Cardiac septum (tissue), 1 donor: ENCODE measurements at regions not wholly inside any gene's neighbourhood (a gene's known extent, or its start where the extent isn't known, plus 50 kb on each side); places are given as distances from the start of the nearest gene placed in this dataset.

Experiments
- DNase-seq: peaks from one replicate; pipeline ENCODE4 v3.0.0-alpha.2; 2020; ENCODE audit warnings: low spot score
- intact Hi-C: fragments of 100-400 bp; cut with DNase I; formaldehyde crosslinking; loops from one replicate; pipeline ENCODE4 v1.14.0; 2022
- donor health status: DM: no; HTN: no; CAD: no.

GRCh38 chr9:86713970-86714369 is 233.3 kb downstream of the GAS1 start:
- intact Hi-C loops: no loop called here
- no peak for DNase-seq

- intact Hi-C loops: no loop called here
- DNase-seq: no peak
Measured at GRCh38 chr9:86713470-86713869, 233.8 kb downstream of the GAS1 start.

- intact Hi-C loops: no loop called here
Measured at GRCh38 chr9:86708918-86709835, 238.1 kb downstream of the GAS1 start.

GRCh38 chr9:86707932-86708510 is 239.3 kb downstream of the GAS1 start:
- no peak for DNase-seq
- intact Hi-C loops: no loop called here

More at GRCh38 chr9:86708918-86709835, 238.1 kb downstream of the GAS1 start:
- DNase-seq: no peak

- intact Hi-C loops: no loop called here
- no peak for DNase-seq
Measured at GRCh38 chr9:86706391-86706790, 240.9 kb downstream of the GAS1 start.

- no peak for DNase-seq
Measured at GRCh38 chr9:86705490-86705889, 241.8 kb downstream of the GAS1 start.

GRCh38 chr9:86703346-86703745 is 244.0 kb downstream of the GAS1 start:
- DNase-seq: no peak
- intact Hi-C loops: no loop called here

More at GRCh38 chr9:86705490-86705889, 241.8 kb downstream of the GAS1 start:
- intact Hi-C loops: no loop called here

GRCh38 chr9:86700629-86701028 is 246.7 kb downstream of the GAS1 start:
- intact Hi-C loops: no loop called here
- no peak for DNase-seq

- intact Hi-C loops: no loop called here
Measured at GRCh38 chr9:86697999-86698398, 249.3 kb downstream of the GAS1 start.

GRCh38 chr9:86697213-86697612 is 250.1 kb downstream of the GAS1 start:
- intact Hi-C loops: no loop called here
- DNase-seq: no peak

More at GRCh38 chr9:86697999-86698398, 249.3 kb downstream of the GAS1 start:
- no peak for DNase-seq

- DNase-seq: no peak
- intact Hi-C loops: no loop called here
Measured at GRCh38 chr9:86695910-86696424, 251.3 kb downstream of the GAS1 start.

GRCh38 chr9:86690034-86690433 is 257.3 kb downstream of the GAS1 start:
- DNase-seq: no peak
- intact Hi-C loops: no loop called here

- DNase-seq: no peak
- intact Hi-C loops: no loop called here
Measured at GRCh38 chr9:86687788-86688187, 259.5 kb downstream of the GAS1 start.

- intact Hi-C loops: no loop called here
- no peak for DNase-seq
Measured at GRCh38 chr9:86685556-86685955, 261.8 kb downstream of the GAS1 start.

GRCh38 chr9:86684148-86684547 is 263.2 kb downstream of the GAS1 start:
- DNase-seq: no peak
- intact Hi-C loops: no loop called here

- DNase-seq: no peak
- intact Hi-C loops: no loop called here
Measured at GRCh38 chr9:86682240-86682639, 265.1 kb downstream of the GAS1 start.

- intact Hi-C loops: no loop called here
- no peak for DNase-seq
Measured at GRCh38 chr9:86679909-86680308, 267.4 kb downstream of the GAS1 start.

- intact Hi-C loops: no loop called here
Measured at GRCh38 chr9:86676396-86676795, 270.9 kb downstream of the GAS1 start.

GRCh38 chr9:86675805-86676204 is 271.5 kb downstream of the GAS1 start:
- no peak for DNase-seq
- intact Hi-C loops: no loop called here

More at GRCh38 chr9:86676396-86676795, 270.9 kb downstream of the GAS1 start:
- DNase-seq: no peak

- no peak for DNase-seq
- intact Hi-C loops: no loop called here
Measured at GRCh38 chr9:86674487-86674886, 272.8 kb downstream of the GAS1 start.

GRCh38 chr9:86672966-86673365 is 274.3 kb downstream of the GAS1 start:
- no peak for DNase-seq
- intact Hi-C loops: no loop called here
